ENCODE measurements at regions not wholly inside any gene's neighbourhood (a gene's known extent, or its start where the extent isn't known, plus 50 kb on each side); places are given as distances from the start of the nearest gene placed in this dataset.

- TF ChIP-seq CTCF (IDR thresholded peaks at IDR 0.05): no peak
- Mint-ChIP-seq H3K27me3 (ENCODE audit: low read depth, poor library complexity) (peaks cover 15% of the 10 kb centered on the region), H3K36me3 (ENCODE audit: low read depth) (no peaks in the 10 kb centered on the region), H3K9me3 (peaks cover 13% of the 10 kb centered on the region), H3K27ac (no peak overlapping the region), H3K4me3 (no peak overlapping the region), H3K4me1 (peaks cover 19% of the 10 kb centered on the region)
- DNase-seq: peak; percentile 10
Measured at GRCh38 chrX:39381422-39381821, 580.2 kb downstream of the MID1IP1 start.

- no peak for DNase-seq
- Mint-ChIP-seq H3K27me3 (ENCODE audit: low read depth, poor library complexity) (peaks cover 27% of the 10 kb centered on the region), H3K9me3 (peaks cover 13% of the 10 kb centered on the region), H3K4me3 (no peak overlapping the region), H3K4me1 (peaks cover 19% of the 10 kb centered on the region), H3K27ac (no peak overlapping the region), H3K36me3 (ENCODE audit: low read depth) (no peaks in the 10 kb centered on the region)
- TF ChIP-seq CTCF (IDR thresholded peaks at IDR 0.05): no peak
Measured at GRCh38 chrX:39384996-39385395, 583.7 kb downstream of the MID1IP1 start.

- no peaks in the 10 kb centered on the region for H3K36me3 Mint-ChIP-seq (ENCODE audit: low read depth)
- H3K4me3 Mint-ChIP-seq: no peak overlapping the region
- peaks cover 27% of the 10 kb centered on the region for H3K27me3 Mint-ChIP-seq (ENCODE audit: low read depth, poor library complexity)
- TF ChIP-seq CTCF (IDR thresholded peaks at IDR 0.05): no peak
- peaks cover 13% of the 10 kb centered on the region for H3K9me3 Mint-ChIP-seq
- peaks cover 8% of the 10 kb centered on the region for H3K4me1 Mint-ChIP-seq
- no peak overlapping the region for H3K27ac Mint-ChIP-seq
- DNase-seq: no peak
Measured at GRCh38 chrX:39388730-39389129, 587.5 kb downstream of the MID1IP1 start.

GRCh38 chrX:39396358-39396995, 595.2 kb downstream of the MID1IP1 start:
- H3K4me1 Mint-ChIP-seq: peaks cover 25% of the 10 kb centered on the region
- no peak overlapping the region for H3K27ac Mint-ChIP-seq
- H3K9me3 Mint-ChIP-seq: peaks cover 11% of the 10 kb centered on the region
- no peaks in the 10 kb centered on the region for H3K36me3 Mint-ChIP-seq (ENCODE audit: low read depth)
- no peak for TF ChIP-seq CTCF (IDR thresholded peaks at IDR 0.05)
- no peak overlapping the region for H3K4me3 Mint-ChIP-seq
- DNase-seq: no peak
- H3K27me3 Mint-ChIP-seq (ENCODE audit: low read depth, poor library complexity): peaks cover 6% of the 10 kb centered on the region

GRCh38 chrX:39397561-39398199, 596.4 kb downstream of the MID1IP1 start:
- no peak for DNase-seq
- TF ChIP-seq CTCF (IDR thresholded peaks at IDR 0.05): no peak
- no peak overlapping the region for H3K4me3 Mint-ChIP-seq
- H3K36me3 Mint-ChIP-seq (ENCODE audit: low read depth): no peaks in the 10 kb centered on the region
- H3K4me1 Mint-ChIP-seq: peaks cover 25% of the 10 kb centered on the region
- H3K27me3 Mint-ChIP-seq (ENCODE audit: low read depth, poor library complexity): peaks cover 14% of the 10 kb centered on the region
- H3K27ac Mint-ChIP-seq: peak overlapping the region; percentile 50
- H3K9me3 Mint-ChIP-seq: peaks cover 11% of the 10 kb centered on the region

All from nephron progenitor cell (in vitro differentiated cells).